ENCODE measurements at regions not wholly inside any gene's neighbourhood (a gene's known extent, or its start where the extent isn't known, plus 50 kb on each side); places are given as distances from the start of the nearest gene placed in this dataset.

- TF ChIP-seq, protein P1, sequence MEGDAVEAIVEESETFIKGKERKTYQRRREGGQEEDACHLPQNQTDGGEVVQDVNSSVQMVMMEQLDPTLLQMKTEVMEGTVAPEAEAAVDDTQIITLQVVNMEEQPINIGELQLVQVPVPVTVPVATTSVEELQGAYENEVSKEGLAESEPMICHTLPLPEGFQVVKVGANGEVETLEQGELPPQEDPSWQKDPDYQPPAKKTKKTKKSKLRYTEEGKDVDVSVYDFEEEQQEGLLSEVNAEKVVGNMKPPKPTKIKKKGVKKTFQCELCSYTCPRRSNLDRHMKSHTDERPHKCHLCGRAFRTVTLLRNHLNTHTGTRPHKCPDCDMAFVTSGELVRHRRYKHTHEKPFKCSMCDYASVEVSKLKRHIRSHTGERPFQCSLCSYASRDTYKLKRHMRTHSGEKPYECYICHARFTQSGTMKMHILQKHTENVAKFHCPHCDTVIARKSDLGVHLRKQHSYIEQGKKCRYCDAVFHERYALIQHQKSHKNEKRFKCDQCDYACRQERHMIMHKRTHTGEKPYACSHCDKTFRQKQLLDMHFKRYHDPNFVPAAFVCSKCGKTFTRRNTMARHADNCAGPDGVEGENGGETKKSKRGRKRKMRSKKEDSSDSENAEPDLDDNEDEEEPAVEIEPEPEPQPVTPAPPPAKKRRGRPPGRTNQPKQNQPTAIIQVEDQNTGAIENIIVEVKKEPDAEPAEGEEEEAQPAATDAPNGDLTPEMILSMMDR (IDR thresholded peaks at IDR 0.05), result no peak
- TF ChIP-seq POLR2A (IDR thresholded peaks at IDR 0.05), result no peak
- TF ChIP-seq POLR2AphosphoS5 (IDR thresholded peaks at IDR 0.05; ENCODE audit: insufficient read depth in 1 of 2, low read depth in 1 of 2), result no peak
These were observed 214.6 kb downstream of the URI1 start for GRCh38 chr19:30156646-30157045.
